GM19193 (cell line): ENCODE measurements at regions not wholly inside any gene's neighbourhood (a gene's known extent, or its start where the extent isn't known, plus 50 kb on each side); places are given as distances from the start of the nearest gene placed in this dataset.

Experiments
- POLR2A ChIP-seq: IDR thresholded peaks from 4 replicates; pipeline ENCODE4 v1.6.1; 2011; ENCODE audit not compliant: insufficient read depth, insufficient read length; ENCODE audit errors: extremely low read depth

GRCh38 chr1:219374636-219375035, 201.0 kb downstream of the LYPLAL1 start:
- TF ChIP-seq POLR2A, result no peak

GRCh38 chr1:219374046-219374566, 200.4 kb downstream of the LYPLAL1 start:
- TF ChIP-seq POLR2A, result no peak

- TF ChIP-seq POLR2A, result no peak
Observed at GRCh38 chr1:219373616-219373935, 199.9 kb downstream of the LYPLAL1 start.

GRCh38 chr1:219372916-219373615, 199.4 kb downstream of the LYPLAL1 start:
- no peak for TF ChIP-seq POLR2A

- no peak for TF ChIP-seq POLR2A
Observed at GRCh38 chr1:219371471-219371870, 197.8 kb downstream of the LYPLAL1 start.

GRCh38 chr1:219367496-219367895, 193.8 kb downstream of the LYPLAL1 start:
- TF ChIP-seq POLR2A, result no peak

- TF ChIP-seq POLR2A, result no peak
Observed at GRCh38 chr1:219365451-219365850, 191.8 kb downstream of the LYPLAL1 start.

- no peak for TF ChIP-seq POLR2A
Observed at GRCh38 chr1:219362702-219363101, 189.0 kb downstream of the LYPLAL1 start.

GRCh38 chr1:219359126-219359525, 185.4 kb downstream of the LYPLAL1 start:
- no peak for TF ChIP-seq POLR2A

- no peak for TF ChIP-seq POLR2A
Observed at GRCh38 chr1:219358080-219358479, 184.4 kb downstream of the LYPLAL1 start.

GRCh38 chr1:219354962-219355361, 181.3 kb downstream of the LYPLAL1 start:
- TF ChIP-seq POLR2A, result no peak

- no peak for TF ChIP-seq POLR2A
Observed at GRCh38 chr1:219352961-219353651, 179.4 kb downstream of the LYPLAL1 start.

- TF ChIP-seq POLR2A, result no peak
Observed at GRCh38 chr1:219350172-219350931, 176.7 kb downstream of the LYPLAL1 start.

GRCh38 chr1:219347921-219348391, 174.3 kb downstream of the LYPLAL1 start:
- TF ChIP-seq POLR2A, result no peak

GRCh38 chr1:219347376-219347775, 173.7 kb downstream of the LYPLAL1 start:
- no peak for TF ChIP-seq POLR2A
